Tibial artery (tissue), 4 donors: ENCODE measurements at regions not wholly inside any gene's neighbourhood (a gene's known extent, or its start where the extent isn't known, plus 50 kb on each side); places are given as distances from the start of the nearest gene placed in this dataset.

Experiments used
- DNase-seq, 2 donors: peaks; one replicate each; pipeline ENCODE4 v3.0.0-alpha.2; 2019
- H3K27ac ChIP-seq, 2 donors: fragments of 200-600 bp; sonication (generic) in 1 of 2; 1 replicate in 1 of 2; 2 replicates in 1 of 2; pipeline ENCODE4 v1.5.1; 2018 to 2019; ENCODE audit warnings: mild to moderate bottlenecking in 1 of 2
- H3K27me3 ChIP-seq, 2 donors: fragments of 200-600 bp; sonication (generic) in 1 of 2; one replicate each; pipeline versions ENCODE4 v1.5.1 to v1.6.0; 2016 to 2019
- H3K36me3 ChIP-seq, 3 donors: fragments of 200-600 bp; sonication (generic) in 2 of 3; one replicate each; pipeline ENCODE4 v1.5.1; 2016 to 2019; ENCODE audit warnings: mild to moderate bottlenecking in 2 of 3
- H3K4me1 ChIP-seq, 4 donors: fragments of 200-600 bp; sonication (generic) in 2 of 4; 1 replicate in 3 of 4; 2 replicates in 1 of 4; pipeline ENCODE4 v1.5.1; 2016 to 2019
- H3K4me3 ChIP-seq, 2 donors: fragments of 200-600 bp; sonication (generic) in 1 of 2; 1 replicate in 1 of 2; 2 replicates in 1 of 2; pipeline ENCODE4 v1.5.1; 2018 to 2019; ENCODE audit warnings: mild to moderate bottlenecking in 2 of 2
- H3K9me3 ChIP-seq, 3 donors: fragments of 200-600 bp; sonication (generic) in 1 of 3; one replicate each; pipeline ENCODE4 v1.5.1; 2016 to 2019
- intact Hi-C: fragments of 100-400 bp; cut with DNase I; formaldehyde crosslinking; loops from one replicate; pipeline ENCODE4 v1.15.0; 2023; ENCODE audit warnings: low total_unique reads
- TF ChIP-seq, protein P1 (sequence below), 2 experiments: fragments of 200-600 bp in 1 of 2; fragments of 450-650 bp in 1 of 2; IDR thresholded peaks; one replicate each; pipeline ENCODE4 v1.5.1; 2017 to 2019; ENCODE audit warnings: antibody characterized with exemption in 2 of 2, mild to moderate bottlenecking in 1 of 2, moderate library complexity in 1 of 2

GRCh38 chr17:55903028-55903690 lies 152.3 kb downstream of the PCTP start:
- H3K9me3 ChIP-seq, result no peaks in the 10 kb centered on the region
- TF ChIP-seq, protein P1, sequence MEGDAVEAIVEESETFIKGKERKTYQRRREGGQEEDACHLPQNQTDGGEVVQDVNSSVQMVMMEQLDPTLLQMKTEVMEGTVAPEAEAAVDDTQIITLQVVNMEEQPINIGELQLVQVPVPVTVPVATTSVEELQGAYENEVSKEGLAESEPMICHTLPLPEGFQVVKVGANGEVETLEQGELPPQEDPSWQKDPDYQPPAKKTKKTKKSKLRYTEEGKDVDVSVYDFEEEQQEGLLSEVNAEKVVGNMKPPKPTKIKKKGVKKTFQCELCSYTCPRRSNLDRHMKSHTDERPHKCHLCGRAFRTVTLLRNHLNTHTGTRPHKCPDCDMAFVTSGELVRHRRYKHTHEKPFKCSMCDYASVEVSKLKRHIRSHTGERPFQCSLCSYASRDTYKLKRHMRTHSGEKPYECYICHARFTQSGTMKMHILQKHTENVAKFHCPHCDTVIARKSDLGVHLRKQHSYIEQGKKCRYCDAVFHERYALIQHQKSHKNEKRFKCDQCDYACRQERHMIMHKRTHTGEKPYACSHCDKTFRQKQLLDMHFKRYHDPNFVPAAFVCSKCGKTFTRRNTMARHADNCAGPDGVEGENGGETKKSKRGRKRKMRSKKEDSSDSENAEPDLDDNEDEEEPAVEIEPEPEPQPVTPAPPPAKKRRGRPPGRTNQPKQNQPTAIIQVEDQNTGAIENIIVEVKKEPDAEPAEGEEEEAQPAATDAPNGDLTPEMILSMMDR (IDR thresholded peaks at IDR 0.05), result no peak
- no peaks in the 10 kb centered on the region for H3K4me1 ChIP-seq
- H3K4me3 ChIP-seq, result no peak overlapping the region
- H3K36me3 ChIP-seq, result no peaks in the 10 kb centered on the region
- intact Hi-C loops, result no loop called here
- H3K27me3 ChIP-seq, result no peaks in the 10 kb centered on the region
- no peak overlapping the region for H3K27ac ChIP-seq
- no peak for DNase-seq

DNA sequence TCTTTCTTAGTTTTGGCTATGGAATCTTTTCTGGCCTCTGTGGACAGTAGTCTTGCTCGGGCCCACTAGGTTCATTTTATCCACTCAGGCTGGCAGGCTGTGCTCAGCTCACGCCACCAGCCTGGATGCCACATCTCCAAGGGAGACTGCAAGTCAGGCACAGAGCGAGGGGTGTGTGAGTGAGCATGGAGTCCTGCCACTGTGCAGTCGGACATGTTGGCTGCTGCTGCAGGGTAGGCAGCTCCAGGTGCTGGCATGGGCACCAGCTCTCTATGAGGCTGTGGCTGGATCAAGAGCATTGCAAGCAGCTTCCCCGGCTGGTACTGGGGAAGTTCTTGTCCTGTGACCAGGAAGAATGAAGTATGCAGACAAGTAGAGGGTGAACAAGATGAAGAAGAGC lies 158.9 kb downstream of the PCTP start:
- Histone ChIP-seq H3K9me3 (no peaks in the 10 kb centered on the region), H3K27me3 (no peaks in the 10 kb centered on the region), H3K36me3 (no peaks in the 10 kb centered on the region), H3K4me3 (no peak overlapping the region), H3K27ac (no peak overlapping the region), H3K4me1 (no peaks in the 10 kb centered on the region)
- intact Hi-C loops, result no loop called here
- TF ChIP-seq, protein P1 (IDR thresholded peaks at IDR 0.05), result no peak
- no peak for DNase-seq

GRCh38 chr17:55911186-55911585 lies 160.3 kb downstream of the PCTP start:
- intact Hi-C loops, result no loop called here
- no peaks in the 10 kb centered on the region for H3K4me1 ChIP-seq

DNA sequence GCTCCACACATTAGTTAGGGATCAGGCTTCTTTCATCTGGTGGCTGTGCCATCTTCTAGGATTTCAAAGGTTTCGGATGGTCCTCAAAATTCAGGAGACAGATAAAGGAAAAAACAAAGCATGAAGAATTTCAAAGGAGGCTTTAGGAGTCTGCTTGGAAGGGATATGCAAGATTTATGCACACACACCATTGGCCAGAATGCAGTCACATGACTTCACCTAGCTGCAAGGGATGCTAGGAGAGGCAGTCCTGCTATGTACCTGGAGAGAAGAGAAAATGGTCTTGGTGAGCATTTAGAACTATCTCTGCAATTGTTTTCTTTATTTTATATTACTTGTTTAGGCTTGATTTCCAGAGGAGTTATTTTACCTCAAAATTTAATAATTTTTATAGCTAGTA lies 174.6 kb downstream of the PCTP start:
- TF ChIP-seq, protein P1 (IDR thresholded peaks at IDR 0.05), result no peak
- H3K9me3 ChIP-seq, result no peaks in the 10 kb centered on the region
- intact Hi-C loops, result no loop called here
- no peaks in the 10 kb centered on the region for H3K36me3 ChIP-seq
- DNase-seq, result no peak
- no peak overlapping the region for H3K27ac ChIP-seq
- no peaks in the 10 kb centered on the region for H3K27me3 ChIP-seq
- no peaks in the 10 kb centered on the region for H3K4me1 ChIP-seq
- no peak overlapping the region for H3K4me3 ChIP-seq

More at GRCh38 chr17:55911186-55911585, 160.3 kb downstream of the PCTP start:
- Histone ChIP-seq H3K9me3 (no peaks in the 10 kb centered on the region), H3K36me3 (no peaks in the 10 kb centered on the region), H3K27ac (no peak overlapping the region), H3K27me3 (no peaks in the 10 kb centered on the region), H3K4me3 (no peak overlapping the region)
- no peak for DNase-seq
- TF ChIP-seq, protein P1 (IDR thresholded peaks at IDR 0.05), result no peak

GRCh38 chr17:55926276-55926990 lies 175.6 kb downstream of the PCTP start:
- Histone ChIP-seq H3K4me1 (no peaks in the 10 kb centered on the region), H3K9me3 (no peaks in the 10 kb centered on the region), H3K36me3 (no peaks in the 10 kb centered on the region), H3K27ac (no peak overlapping the region), H3K27me3 (no peaks in the 10 kb centered on the region), H3K4me3 (no peak overlapping the region)
- TF ChIP-seq, protein P1 (IDR thresholded peaks at IDR 0.05), result no peak
- DNase-seq, result no peak
- intact Hi-C loops, result no loop called here
